ENCODE measurements at regions not wholly inside any gene's neighbourhood (a gene's known extent, or its start where the extent isn't known, plus 50 kb on each side); places are given as distances from the start of the nearest gene placed in this dataset.

DNA sequence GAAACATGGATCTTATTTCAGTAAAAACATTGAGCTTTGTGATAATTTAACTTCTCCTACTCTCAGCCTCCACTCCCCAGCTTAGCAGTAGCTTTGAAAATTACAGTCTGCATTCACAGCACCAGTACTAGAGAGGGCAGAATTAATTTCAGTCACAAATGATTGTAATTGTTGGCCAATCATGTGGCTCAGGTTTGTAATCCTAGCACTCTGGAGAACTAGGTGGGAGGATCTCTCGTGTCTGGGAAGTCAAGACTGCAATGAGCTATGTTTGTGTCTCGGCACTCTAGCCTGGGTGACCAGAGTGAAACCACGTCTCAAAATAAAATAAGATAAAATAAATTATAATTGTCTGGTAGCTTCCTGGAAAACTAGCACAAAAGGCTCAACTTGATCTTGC, 620.9 kb downstream of the TNS3 start (continued):
- TF ChIP-seq, protein P1, sequence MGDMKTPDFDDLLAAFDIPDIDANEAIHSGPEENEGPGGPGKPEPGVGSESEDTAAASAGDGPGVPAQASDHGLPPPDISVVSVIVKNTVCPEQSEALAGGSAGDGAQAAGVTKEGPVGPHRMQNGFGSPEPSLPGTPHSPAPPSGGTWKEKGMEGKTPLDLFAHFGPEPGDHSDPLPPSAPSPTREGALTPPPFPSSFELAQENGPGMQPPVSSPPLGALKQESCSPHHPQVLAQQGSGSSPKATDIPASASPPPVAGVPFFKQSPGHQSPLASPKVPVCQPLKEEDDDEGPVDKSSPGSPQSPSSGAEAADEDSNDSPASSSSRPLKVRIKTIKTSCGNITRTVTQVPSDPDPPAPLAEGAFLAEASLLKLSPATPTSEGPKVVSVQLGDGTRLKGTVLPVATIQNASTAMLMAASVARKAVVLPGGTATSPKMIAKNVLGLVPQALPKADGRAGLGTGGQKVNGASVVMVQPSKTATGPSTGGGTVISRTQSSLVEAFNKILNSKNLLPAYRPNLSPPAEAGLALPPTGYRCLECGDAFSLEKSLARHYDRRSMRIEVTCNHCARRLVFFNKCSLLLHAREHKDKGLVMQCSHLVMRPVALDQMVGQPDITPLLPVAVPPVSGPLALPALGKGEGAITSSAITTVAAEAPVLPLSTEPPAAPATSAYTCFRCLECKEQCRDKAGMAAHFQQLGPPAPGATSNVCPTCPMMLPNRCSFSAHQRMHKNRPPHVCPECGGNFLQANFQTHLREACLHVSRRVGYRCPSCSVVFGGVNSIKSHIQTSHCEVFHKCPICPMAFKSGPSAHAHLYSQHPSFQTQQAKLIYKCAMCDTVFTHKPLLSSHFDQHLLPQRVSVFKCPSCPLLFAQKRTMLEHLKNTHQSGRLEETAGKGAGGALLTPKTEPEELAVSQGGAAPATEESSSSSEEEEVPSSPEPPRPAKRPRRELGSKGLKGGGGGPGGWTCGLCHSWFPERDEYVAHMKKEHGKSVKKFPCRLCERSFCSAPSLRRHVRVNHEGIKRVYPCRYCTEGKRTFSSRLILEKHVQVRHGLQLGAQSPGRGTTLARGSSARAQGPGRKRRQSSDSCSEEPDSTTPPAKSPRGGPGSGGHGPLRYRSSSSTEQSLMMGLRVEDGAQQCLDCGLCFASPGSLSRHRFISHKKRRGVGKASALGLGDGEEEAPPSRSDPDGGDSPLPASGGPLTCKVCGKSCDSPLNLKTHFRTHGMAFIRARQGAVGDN (IDR thresholded peaks at IDR 0.05), result no peak
- TF ChIP-seq CBX3 (IDR thresholded peaks at IDR 0.05; ENCODE audit: borderline replicate concordance, low read depth), result no peak
- TF ChIP-seq TAF1 (IDR thresholded peaks at IDR 0.05; ENCODE audit: borderline replicate concordance, low read depth, low read length), result no peak

DNA sequence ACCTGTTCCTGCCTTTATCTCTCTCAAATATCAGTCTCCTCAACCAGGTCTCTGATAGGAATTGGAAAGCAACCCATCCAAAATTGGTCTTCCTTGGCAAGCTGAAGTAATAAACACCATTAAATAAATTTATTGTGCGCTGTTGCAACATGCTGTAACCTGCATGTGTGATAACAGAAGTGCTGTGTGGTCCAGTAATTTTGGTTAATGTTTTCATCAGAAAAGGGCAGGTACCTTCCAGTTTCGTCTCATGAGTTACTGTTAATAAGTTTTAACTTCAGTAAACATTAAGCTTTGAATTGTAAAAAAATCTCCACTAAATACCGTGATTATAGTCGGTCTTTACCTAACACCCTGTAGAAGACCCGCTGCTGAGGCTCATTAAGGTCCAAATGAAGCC, 624.7 kb downstream of the TNS3 start:
- TF ChIP-seq SRF (IDR thresholded peaks at IDR 0.05; ENCODE audit: low read depth in 2 of 2, low read length in 2 of 2), result no peak
- no peak for TF ChIP-seq STAT3 (IDR thresholded peaks at IDR 0.05; ENCODE audit: low read depth, low read length)
- no peak for TF ChIP-seq HDAC6 (IDR thresholded peaks at IDR 0.05; ENCODE audit: unreplicated experiment)
- TF ChIP-seq SMAD1 (IDR thresholded peaks at IDR 0.05; ENCODE audit: low read depth, partially characterized antibody), result no peak
- no peak for TF ChIP-seq YY1 (IDR thresholded peaks at IDR 0.05; ENCODE audit: low read depth, low read length)
- no peak for TF ChIP-seq PAX5 (IDR thresholded peaks at IDR 0.05; ENCODE audit: borderline replicate concordance, low read depth, low read length)
- TF ChIP-seq KAT2A (conservative IDR thresholded peaks at IDR 0.05; ENCODE audit: control insufficient read depth, low read depth, low read length), result no peak
- no peak for TF ChIP-seq STAT1 (conservative IDR thresholded peaks at IDR 0.05)
- TF ChIP-seq CHD1 (IDR thresholded peaks at IDR 0.05; ENCODE audit: low read depth, low read length), result no peak
- no peak for TF ChIP-seq SPI1 (IDR thresholded peaks at IDR 0.05; ENCODE audit: borderline replicate concordance, insufficient read depth, low read depth, low read length)
- TF ChIP-seq MEF2B (IDR thresholded peaks at IDR 0.05; ENCODE audit: partially characterized antibody, poor library complexity, severe bottlenecking), result no peak
- TF ChIP-seq NR2F1 (conservative IDR thresholded peaks at IDR 0.05), result no peak
- no peak for TF ChIP-seq TBL1XR1 (IDR thresholded peaks at IDR 0.05; ENCODE audit: low read depth, low read length)
- no peak for TF ChIP-seq BMI1 (IDR thresholded peaks at IDR 0.05; ENCODE audit: borderline replicate concordance)
- no peak for TF ChIP-seq ZNF274 (IDR thresholded peaks at IDR 0.05; ENCODE audit: insufficient read depth, insufficient read length)
- TF ChIP-seq HCFC1 (IDR thresholded peaks at IDR 0.05; ENCODE audit: low read length), result no peak
- TF ChIP-seq SREBF1 (IDR thresholded peaks at IDR 0.05; ENCODE audit: low read length), result no peak
- TF ChIP-seq, protein P2, sequence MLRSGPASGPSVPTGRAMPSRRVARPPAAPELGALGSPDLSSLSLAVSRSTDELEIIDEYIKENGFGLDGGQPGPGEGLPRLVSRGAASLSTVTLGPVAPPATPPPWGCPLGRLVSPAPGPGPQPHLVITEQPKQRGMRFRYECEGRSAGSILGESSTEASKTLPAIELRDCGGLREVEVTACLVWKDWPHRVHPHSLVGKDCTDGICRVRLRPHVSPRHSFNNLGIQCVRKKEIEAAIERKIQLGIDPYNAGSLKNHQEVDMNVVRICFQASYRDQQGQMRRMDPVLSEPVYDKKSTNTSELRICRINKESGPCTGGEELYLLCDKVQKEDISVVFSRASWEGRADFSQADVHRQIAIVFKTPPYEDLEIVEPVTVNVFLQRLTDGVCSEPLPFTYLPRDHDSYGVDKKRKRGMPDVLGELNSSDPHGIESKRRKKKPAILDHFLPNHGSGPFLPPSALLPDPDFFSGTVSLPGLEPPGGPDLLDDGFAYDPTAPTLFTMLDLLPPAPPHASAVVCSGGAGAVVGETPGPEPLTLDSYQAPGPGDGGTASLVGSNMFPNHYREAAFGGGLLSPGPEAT (IDR thresholded peaks at IDR 0.05; ENCODE audit: low read depth), result no peak
- H3K27ac ChIP-seq (ENCODE audit: control insufficient read depth, insufficient read depth), result no peak overlapping the region
- intact Hi-C loops (cut with micrococcal nuclease; ENCODE audit: unreplicated experiment), result no loop called here
- H4K20me1 ChIP-seq (ENCODE audit: control insufficient read depth, insufficient read depth), result no peaks in the 10 kb centered on the region
- H2AFZ ChIP-seq (ENCODE audit: control insufficient read depth, low read depth, low read length), result no peak overlapping the region
- in situ Hi-C loops (cut with MboI), result no loop called here
- no peak overlapping the region for H3K4me2 ChIP-seq (ENCODE audit: control insufficient read depth, insufficient read depth)
- DNase-seq (ENCODE audit: low read depth, low spot score), result no peak
- H3K27me3 ChIP-seq (replicated peaks in 1 of 2; ENCODE audit: control insufficient read depth in 2 of 2, insufficient read depth in 2 of 2, low read length in 1 of 2), result no peaks in the 10 kb centered on the region
- 25% methylated on average over 5 of the region's 5 CpGs for WGBS (ENCODE audit: insufficient coverage, insufficient replicate concordance, low lambda C conversion rate, missing lambda C conversion rate)
- ChIA-PET RAD21 (ENCODE audit: unreplicated experiment) (no interaction called here), POLR2A (no interaction called here), CTCF (no interaction called here), SMC1A (ENCODE audit: uncharacterized antibody, unreplicated experiment) (no interaction called here)
- H3K9me3 ChIP-seq (replicated peaks; ENCODE audit: control insufficient read depth, insufficient read depth, low read length), result no peaks in the 10 kb centered on the region
- no peaks in the 10 kb centered on the region for H3K36me3 ChIP-seq (ENCODE audit: control insufficient read depth in 2 of 2, insufficient read depth in 2 of 2, low read length in 1 of 2)
- BruUV-seq (replicated peaks), result no TSS peak
- FAIRE-seq, result no peak
- no peak overlapping the region for H3K4me3 ChIP-seq
- no peak for ATAC-seq
- H3K4me1 ChIP-seq (ENCODE audit: control insufficient read depth, insufficient read depth, low read length), result no peaks in the 10 kb centered on the region
- H3K9ac ChIP-seq (ENCODE audit: control insufficient read depth, insufficient read depth, low read length), result no peak overlapping the region
- no peaks in the 10 kb centered on the region for H3K79me2 ChIP-seq (ENCODE audit: control insufficient read depth, insufficient read depth, low read length)
